ENCODE measurements at regions not wholly inside any gene's neighbourhood (a gene's known extent, or its start where the extent isn't known, plus 50 kb on each side); places are given as distances from the start of the nearest gene placed in this dataset.

DNA sequence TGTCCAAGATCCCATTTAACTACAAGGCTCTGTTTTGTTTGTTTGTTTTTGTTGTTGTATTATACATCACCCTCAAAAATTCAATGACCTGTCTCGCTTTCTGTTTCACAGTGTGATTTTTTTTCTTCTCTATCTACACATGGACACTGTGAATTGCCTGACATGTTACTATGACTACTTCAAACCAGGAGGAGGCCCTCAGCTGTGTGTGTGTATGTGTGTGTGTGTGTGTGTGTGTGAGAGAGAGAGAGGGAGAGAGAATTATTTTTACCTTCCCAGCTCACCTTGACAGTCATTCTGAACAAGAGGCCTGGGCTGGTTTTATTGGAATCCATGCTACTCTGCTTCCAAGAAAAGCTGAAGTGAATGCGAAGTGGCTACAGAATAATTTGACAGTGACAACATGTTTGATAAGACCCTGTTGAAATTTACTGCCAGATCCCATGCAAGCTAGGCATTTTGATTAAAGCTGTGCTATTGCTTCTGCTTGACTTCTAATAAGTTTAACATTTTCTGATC is 841.4 kb downstream of the NSUN3 start:
- no peak for DNase-seq

DNA sequence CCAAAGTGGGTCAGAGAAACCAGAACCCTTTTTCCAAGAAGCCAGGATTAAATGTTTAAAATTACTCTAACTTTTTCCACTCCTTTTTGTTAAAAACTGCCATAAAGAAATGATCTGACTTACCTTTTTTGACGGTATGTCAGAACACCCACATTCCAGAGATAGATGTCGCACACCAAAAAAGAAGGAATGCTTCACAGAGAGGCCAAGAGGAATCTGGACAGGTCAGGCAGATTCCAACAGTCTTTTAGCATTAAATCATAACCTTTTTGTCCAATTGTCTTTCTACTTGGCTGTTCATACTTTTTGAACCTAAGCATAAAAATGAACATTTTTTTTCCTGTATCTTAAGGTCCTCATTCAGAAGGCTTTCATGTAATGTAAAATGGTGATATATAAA is 846.9 kb downstream of the NSUN3 start:
- no peak for DNase-seq

DNA sequence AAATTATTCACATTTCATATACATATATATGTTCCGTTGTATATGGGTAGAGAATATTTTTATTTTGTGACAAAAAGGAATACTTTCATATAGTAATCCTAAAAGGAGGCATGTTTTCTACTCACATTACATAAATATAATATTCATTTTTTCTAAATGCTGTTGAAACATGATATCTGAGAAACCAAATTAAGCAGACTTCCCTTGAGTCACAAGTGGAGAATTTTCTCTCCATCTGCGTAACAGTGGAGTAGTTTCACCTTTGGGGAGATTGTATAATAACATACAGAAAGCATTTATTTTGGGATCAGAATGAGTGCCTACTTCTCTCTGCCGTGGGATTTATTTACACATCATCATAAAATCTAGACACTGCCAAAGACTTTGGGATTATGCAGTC is 849.8 kb downstream of the NSUN3 start:
- no peak for DNase-seq

DNA sequence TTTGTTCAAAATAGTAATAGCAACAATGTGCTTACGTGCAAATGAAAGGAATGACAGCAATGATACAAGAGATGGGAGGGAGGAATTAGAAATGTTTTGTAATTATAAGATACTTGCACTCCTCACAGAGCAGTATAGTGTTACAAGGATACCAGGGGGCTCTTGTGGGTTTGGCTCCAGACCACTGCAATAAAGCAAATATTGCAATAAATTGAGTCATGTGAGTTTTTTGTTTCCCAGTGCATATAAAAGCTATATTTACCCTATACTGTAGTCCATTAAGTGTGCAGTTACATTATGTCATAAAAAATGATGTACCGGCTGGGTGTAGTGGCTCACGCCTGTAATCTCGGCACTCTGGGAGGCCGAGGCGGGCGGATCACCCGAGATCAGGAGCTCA is 864.3 kb downstream of the NSUN3 start:
- DNase-seq: no peak

DNA sequence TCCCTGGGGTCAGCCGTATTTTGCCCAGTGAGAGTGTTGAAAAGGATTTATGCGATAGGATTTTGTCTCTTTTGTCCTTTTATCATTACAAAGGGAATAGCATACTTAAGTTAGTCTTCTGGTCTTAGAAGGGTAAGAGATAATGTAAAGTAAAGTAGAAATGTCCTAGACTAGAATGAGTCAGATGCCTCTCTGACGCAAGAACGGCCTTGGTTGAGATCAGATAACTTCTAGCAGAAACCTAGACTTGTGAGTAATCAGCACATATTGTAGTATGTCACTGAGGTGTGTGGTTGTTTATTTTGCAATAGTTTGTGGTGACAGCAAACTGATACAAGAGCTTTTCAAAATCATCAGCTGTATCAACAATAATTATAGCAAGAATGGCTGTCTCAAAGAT is 866.1 kb downstream of the NSUN3 start:
- no peak for DNase-seq

DNA sequence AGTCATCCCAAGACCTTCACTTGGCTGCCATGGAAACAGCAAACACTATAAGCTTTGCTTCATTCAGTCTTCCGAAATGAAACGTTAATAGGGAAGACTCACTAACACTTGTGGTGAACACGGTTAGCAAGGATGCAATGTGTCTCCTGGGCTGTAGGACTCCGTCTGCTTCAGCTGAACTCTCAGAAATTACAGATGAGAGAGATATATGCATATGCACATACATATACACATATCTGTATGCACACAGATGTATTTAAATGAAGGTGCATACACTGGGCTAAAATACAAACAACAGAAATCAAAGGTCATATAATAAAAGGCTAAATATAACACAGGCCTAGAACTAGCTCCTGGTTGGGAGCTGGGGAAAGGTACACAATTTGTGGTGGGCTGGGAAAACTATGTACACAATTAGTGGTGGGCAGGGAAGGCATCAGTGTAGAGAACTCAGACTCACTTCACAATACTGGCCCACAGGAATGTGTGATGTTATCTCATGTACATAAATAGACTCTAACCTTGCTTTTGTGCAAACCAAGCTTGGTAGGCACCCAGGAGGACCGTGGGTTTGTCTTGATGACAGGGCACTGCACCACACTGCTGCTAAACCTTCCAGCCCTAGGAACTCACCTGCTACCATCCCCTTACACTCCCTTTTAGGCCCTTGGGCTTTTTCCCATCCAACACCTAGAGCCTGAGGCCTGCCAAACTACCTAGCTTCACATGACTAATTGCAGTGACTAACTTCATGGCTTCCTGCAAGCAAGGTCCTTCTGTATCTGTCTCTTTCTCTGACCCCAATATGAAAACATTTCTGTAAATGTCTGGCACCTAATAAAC is 873.1 kb downstream of the NSUN3 start:
- DNase-seq: no peak

DNA sequence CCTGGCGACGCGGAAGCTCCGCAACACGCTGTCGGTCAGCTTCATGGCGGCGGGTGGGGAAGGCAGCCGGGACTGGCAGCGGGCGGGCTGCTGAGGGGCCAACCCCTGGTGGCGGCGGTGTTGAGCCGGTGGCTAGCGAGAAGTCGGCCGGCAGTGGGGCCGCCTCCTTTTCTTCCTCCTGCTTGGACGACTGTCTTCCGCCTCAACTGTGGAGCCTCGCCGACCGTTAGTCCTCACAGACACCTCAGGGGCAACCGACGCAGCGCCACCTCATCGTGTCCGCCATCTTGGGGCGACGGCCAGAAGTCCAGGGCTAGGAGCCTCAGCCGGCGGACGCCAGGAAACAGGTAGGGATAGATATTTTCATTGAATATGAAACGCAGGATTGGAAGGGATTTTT is 875.1 kb downstream of the NSUN3 start:
- DNase-seq: no peak

DNA sequence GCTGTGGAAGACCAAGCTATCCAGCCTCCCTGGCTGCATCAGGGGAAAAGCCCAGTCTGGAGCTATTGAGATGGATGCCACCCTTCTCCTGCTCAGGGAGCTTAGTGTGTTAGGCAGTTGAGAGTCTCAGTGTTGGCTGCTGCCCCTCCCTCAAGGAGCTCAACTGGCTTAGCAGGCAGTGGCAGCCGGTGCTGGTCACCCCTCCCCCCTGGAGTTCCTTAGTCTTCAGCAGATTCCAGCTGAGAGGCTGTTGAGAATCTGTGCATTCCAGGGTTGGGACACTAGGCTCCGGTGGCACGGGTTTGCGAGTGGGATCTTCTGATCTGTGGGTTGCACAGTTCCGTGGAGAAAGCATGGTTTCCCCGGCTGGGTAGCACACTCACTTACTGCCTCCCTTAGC is 883.8 kb downstream of the NSUN3 start:
- DNase-seq: no peak

DNA sequence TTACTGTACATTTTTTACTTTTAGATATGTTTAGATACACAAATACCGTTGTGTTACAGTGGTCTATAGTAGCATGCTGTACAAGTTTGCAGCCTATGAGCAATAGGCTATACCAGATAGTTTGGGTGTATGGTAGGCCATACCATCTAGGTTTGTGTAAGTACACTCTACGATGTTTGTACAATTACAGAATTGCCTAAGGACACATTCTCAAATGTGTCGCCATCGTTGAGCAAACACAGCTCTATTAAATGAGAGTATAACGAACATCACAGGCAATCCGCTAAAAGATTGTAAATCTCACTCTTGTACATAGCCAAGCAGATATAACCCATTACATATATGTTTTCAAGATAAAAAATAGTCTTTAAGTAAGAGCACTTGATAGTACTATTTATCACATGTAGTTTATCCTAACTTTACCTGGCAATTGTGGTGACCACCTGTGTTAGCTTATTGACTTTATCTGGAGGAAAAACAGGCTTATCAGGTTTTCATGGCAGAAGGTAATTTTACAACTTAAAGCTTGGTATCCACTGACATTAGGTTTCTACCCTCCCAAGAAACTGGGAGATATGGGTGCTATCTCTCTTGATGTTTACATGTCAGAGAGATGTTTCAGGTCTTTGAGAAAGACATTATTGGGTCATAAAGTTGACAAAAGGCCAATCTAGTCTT is 898.7 kb downstream of the NSUN3 start:
- DNase-seq: no peak

DNA sequence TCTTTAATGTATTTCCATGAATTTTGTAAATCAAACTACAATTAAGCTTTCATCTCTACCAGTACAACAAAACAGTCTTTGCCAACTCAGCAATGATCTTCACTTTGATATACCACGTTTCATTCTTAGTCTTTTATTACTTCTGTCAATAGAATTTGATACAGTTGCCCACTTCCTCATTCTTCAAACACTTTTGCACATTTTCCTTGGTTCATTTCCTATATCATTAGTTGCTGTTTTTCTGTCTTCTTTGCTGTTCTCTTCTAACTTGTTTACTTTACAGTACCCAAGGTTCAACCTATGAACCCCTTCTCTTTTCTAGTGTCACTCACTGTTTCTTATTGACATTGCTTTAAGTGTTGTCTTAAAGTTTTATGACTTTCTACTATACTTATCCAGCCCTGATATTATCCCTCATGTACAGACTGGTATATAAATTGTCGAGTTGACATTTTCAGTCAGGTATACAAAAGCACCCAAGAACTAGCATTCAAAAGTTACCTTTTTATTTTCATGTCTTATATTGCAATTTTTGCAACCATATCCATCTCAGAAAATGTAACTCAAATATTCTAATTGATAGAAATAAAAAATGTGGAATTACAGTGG is 903.1 kb downstream of the NSUN3 start:
- no peak for DNase-seq

DNA sequence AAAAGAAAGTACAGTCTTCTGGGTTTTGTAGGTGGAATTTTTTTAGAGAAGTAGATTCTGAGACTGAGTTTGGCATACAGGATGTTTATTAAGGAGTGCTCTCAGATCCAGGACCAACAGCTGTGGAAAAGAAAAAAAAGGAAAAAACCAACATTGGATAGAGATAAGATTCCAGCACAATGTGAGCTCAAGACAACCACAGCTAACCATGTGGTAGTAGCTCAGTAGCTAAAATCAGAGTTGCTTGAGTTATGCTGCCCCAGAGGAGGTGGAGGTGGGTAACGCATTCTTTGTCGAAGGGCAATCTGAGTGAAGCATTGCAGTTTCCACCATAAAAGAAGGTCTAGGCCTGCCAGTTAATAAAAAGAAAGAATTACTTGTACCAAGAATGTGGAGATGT is 904.3 kb downstream of the NSUN3 start:
- no peak for DNase-seq

DNA sequence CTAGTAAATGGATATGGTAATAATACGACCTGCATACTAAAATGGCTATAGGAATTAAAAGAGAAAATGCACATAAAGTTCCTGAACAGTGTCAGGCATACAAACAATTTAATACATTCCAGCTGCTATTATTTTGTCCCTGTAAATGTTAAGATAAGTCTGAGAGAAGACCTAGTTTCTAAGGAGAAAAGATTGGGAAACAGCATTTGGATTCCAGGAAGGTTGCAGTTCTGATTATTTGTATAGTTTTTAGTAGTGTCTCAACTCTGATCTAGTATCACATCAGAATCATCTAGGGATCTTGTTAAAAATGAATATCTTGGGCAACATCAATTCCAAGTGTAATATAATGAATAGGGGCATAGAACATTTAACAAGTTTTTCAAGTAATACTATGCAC is 905.7 kb downstream of the NSUN3 start:
- no peak for DNase-seq

DNA sequence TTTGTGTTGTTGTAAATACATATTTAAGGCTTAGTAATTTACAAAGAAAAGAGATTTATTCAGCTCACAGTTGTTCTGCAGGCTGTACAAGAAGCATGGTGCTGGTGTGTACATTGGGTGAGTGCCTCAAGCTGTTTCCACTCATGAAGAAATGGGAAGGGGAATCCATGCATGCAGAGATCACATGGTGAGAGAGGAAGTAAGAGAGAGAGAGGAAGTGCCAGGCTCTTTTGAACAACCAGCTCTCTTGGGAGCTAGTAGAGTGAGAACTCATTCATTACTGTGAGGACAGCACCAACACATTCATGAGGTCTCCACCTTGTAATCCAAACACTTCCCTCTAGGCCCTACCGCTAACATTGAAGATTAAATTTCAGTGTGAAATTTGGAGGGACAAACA is 909.2 kb downstream of the NSUN3 start:
- DNase-seq: no peak

DNA sequence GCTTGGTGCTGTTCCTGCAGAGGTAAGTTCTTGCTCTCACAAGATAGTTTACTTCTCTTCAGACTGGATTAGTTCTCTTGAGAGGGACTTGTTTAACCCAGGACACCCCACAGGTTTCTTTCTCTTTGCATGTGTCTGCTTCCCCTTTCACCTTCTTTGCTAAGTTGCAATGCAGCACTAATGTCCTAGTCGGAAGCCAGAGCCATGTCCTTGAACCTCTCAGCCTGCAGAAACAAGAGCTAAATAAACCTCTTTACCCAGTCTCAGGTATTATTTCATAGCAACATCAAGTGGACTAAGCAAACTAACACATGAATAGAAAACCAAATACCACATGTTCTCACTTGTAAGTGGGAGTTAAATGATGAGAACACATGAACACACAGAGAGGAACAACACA is 915.2 kb downstream of the NSUN3 start:
- DNase-seq: no peak

DNA sequence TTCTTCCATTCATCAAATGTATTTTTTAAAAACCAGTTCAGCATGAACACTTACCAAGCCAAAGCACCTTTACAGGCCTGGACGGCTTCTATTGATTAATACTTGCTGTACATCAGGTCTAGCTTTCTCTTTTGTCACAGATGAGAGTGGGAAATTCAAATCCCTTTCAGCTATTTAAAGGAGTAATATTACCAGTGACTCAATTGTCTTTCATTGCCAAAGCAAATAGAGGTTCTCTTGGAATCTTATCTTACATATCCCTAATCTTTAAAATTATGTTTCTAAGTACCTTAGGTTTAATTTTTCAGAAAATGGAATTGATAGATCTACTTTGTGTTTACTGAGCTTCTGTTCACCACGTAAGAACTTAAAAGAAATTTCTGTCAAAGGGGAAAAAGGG is 922.9 kb downstream of the NSUN3 start:
- DNase-seq: no peak

DNA sequence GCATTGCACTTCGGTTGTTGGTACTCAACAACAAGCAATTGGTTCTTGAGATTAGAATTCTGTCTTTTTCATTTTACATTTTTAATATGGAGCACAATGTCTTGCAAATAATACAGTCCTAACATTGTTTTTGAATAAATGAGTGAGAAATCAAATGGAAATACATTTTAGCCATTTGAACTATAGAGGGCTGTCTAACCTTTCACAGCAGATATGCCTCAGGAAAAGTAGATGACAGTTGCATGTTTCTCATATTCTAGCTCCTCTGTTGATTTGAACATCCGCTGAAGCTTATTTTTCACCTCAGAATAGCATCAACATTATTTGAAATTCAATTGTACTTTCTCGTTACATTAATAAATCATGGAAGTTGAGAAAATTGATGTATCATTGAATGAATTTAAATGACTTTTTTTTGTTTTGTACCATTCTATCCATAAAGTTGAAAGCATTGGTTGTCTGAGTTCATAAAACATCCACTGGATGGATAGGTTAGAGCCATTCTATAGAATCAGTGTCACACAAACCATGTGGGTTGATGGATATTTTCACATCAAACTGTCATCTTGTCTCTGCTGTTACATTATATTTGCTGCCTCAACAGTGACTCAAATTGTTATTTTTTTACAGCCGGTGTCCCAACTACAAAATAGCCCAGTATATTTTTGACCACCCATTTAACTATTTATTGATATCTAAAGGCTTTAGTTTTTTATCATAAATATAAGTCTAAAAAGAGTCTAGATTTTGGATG is 928.3 kb downstream of the NSUN3 start:
- DNase-seq: no peak

DNA sequence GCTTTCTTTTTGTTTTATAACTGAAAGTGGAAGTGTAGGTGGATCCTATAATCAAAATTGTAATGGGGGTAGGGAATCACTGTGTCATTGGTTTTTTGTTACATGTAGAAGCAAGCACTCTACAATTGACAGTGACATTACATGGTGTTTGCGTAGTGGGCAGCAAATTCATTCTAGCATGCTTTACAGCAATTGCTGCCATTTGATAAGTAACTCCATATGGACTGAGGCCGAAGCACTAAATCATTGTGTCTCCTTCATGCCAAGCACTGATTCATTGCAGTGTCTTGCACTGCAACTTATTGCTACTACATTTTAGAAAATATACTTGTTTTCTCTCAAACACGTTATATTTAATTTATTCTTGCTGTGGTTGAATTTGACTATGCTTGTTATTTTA is 933.9 kb downstream of the NSUN3 start:
- no peak for DNase-seq

DNA sequence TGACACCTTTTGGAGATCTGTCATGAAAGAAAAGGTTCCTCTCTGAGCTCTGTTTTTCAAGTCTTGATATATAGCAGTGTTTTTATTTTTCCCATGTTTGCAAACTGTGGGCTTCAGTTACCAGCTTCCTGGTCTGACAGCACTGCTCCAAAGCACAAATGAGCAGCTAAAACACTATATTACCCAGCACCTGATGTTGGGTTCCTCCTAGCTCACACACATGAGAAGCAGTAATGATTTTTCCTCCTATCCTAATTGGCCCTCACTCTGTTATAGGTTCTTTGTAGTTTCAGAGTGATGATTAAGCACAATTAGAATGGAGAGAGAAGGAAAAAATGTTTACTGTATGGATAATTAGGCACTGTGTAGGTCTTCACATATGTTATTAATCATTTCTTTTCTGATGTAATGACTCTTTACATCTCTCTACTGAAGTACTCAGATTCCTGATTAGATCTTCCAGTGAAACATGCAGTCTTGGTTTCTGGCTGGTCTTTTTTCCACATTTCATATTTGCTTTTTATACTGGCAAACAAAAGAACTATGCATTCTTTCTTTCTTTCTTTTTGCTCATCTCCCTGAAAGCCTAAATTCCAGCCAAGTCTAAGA is 939.7 kb downstream of the NSUN3 start:
- no peak for DNase-seq

DNA sequence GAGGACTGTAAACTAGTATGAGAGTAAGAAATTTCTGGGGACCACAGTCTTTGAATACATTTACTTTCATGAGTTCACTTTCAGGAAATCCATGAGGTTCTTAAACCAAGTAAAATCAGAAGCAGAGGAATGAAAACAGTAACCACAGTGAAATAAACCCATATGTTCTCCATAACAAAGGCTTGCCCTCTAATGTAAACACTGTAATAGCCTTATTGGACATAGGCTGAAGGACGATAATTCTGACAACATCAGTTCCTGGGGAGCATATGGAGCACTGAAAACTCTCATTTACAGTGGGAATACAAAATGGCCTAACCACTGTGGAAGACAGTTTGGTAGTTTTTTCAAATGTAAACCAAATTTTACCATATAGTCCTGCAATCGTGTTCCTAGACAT is 965.8 kb downstream of the NSUN3 start:
- DNase-seq: no peak

DNA sequence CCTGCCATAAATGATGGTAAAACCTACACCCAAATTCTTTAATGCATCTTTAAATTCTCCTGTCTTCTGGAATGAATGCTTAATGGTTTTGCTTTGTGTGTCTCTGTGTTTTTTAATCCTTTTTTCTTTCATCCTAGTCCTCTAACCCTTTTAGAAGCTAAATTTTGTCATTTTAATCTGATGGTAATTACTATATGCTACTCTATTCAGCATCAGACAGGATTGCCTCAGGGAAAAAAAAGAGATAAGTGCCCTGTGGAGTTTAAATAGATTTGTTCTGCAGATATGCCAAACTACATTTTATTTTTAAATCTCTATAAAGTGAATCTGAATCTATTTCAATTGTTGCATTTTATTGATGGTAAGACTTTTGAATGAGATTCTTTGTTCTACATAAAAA is 966.8 kb downstream of the NSUN3 start:
- DNase-seq: no peak

DNA sequence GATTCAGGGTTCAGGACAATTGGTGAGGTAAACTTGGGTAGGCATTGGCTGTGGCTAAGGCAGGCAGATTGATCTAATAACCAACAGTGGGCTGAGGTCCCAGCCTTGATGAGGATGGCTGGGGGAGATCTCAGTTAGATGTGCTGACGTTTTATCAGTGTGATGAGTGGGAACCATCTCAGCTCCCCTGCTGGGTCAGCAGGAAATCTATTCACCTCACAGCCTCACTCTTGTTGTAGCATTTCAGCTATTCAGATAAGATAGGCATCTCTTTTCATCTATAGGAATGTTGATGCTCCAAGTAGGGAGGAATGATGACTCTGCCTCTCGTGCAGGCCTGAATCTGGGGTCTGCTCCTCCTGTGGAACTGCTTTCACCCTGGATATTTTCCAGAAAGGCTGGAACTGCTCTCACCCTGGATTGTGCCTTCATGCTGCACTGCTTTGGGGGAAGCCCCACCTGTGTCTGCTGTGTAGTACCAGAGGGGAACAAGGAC is 973.7 kb downstream of the NSUN3 start:
- no peak for DNase-seq

DNA sequence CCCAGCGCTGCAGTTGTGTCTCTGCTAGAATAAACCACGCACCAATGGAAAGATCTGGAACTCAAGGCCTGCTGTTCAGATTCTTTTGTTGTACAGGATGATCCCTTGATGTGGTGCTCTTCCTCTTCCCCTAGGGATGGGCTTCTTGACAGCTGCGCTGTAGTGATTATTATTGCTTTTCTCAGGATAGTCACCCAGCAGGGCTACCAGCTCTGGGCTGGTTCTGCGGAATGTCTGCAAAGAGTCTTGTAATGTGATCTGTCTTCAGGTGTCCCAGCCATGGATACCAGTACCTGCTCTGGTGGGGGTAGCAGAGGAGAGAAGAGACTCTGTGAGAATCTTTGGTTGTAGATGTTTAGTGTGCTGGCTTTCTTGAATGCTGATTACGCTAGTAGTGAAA is 974.2 kb downstream of the NSUN3 start:
- DNase-seq: no peak

DNA sequence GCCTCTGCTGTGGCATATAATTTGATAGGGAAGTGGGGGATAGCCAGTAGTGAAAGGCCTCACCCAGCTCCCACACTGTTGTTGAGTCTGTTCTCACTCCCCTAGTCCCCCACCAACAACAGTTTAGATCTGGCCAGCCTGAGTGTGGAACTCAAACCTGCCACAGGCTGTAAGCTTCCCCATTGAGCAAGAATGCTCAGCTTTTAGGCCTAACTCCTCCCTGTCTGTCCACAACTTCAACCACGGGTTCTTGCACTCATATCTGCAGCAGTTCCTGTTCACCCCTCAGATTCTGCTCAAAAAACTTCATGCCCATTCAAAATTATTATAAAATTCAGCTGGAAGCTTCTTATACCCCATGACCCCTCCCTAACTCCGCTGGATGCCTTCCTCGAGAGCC is 975.1 kb downstream of the NSUN3 start:
- no peak for DNase-seq

All from NCI-H1105 (cell line).